LNCaP clone FGC (cell line): ENCODE measurements at regions not wholly inside any gene's neighbourhood (a gene's known extent, or its start where the extent isn't known, plus 50 kb on each side); places are given as distances from the start of the nearest gene placed in this dataset.

Experiments
- DNase-seq: peaks from one replicate; pipeline ENCODE4 v3.0.0-alpha.2; 2011; ENCODE audit warnings: low read depth
- H3K4me3 ChIP-seq: 2 replicates; pipeline ENCODE4 v1.5.1; 2011; ENCODE audit warnings: mild to moderate bottlenecking, low read depth, low read length, control low read depth
- CTCF ChIP-seq: IDR thresholded peaks from 2 replicates; pipeline ENCODE4 v1.5.1; 2012; ENCODE audit warnings: mild to moderate bottlenecking; ENCODE audit not compliant: control insufficient read depth, insufficient read depth; ENCODE audit errors: extremely low read depth

GRCh38 chr17:45578516-45579455, 88.3 kb upstream of the PLEKHM1 start:
- no peak for DNase-seq
- TF ChIP-seq CTCF = no peak
- H3K4me3 ChIP-seq = no peak overlapping the region

- TF ChIP-seq CTCF = no peak
- no peak for DNase-seq
- no peak overlapping the region for H3K4me3 ChIP-seq
Measured at GRCh38 chr17:45579529-45580495, 89.3 kb upstream of the PLEKHM1 start.

- no peak for TF ChIP-seq CTCF
- DNase-seq = no peak
- no peak overlapping the region for H3K4me3 ChIP-seq
Measured at GRCh38 chr17:45580924-45581323, 90.4 kb upstream of the PLEKHM1 start.

- no peak overlapping the region for H3K4me3 ChIP-seq
- TF ChIP-seq CTCF = no peak
Measured at GRCh38 chr17:45581860-45582259, 91.3 kb upstream of the PLEKHM1 start.

GRCh38 chr17:45584092-45585036, 93.8 kb upstream of the PLEKHM1 start:
- H3K4me3 ChIP-seq = peak overlapping the region; percentile 80
- no peak for DNase-seq
- no peak for TF ChIP-seq CTCF

More at GRCh38 chr17:45581860-45582259, 91.3 kb upstream of the PLEKHM1 start:
- no peak for DNase-seq
